HFFc6 (cell line): ENCODE measurements at regions not wholly inside any gene's neighbourhood (a gene's known extent, or its start where the extent isn't known, plus 50 kb on each side); places are given as distances from the start of the nearest gene placed in this dataset.

Source experiments
- DNase-seq: peaks from one replicate; pipeline ENCODE4 v3.0.0-alpha.2; 2018
- H3K27ac Mint-ChIP-seq: 2 replicates; pipeline ENCODE4 v1.8.0; 2020; ENCODE audit warnings: mild to moderate bottlenecking, mixed read lengths
- H3K27me3 Mint-ChIP-seq: 2 replicates; pipeline ENCODE4 v1.8.0; 2021; ENCODE audit warnings: mild to moderate bottlenecking, moderate library complexity, mixed read lengths; ENCODE audit not compliant: insufficient read depth
- H3K36me3 Mint-ChIP-seq: 2 replicates; pipeline ENCODE4 v1.8.0; 2021; ENCODE audit warnings: low read depth, mixed read lengths
- H3K4me1 Mint-ChIP-seq: 2 replicates; pipeline ENCODE4 v1.8.0; 2020; ENCODE audit warnings: low read depth, mixed read lengths
- H3K4me3 Mint-ChIP-seq: 2 replicates; pipeline ENCODE4 v1.8.0; 2020; ENCODE audit warnings: mild to moderate bottlenecking, moderate library complexity, mixed read lengths
- H3K9me3 Mint-ChIP-seq: 2 replicates; pipeline ENCODE4 v1.8.0; 2020; ENCODE audit warnings: mild to moderate bottlenecking, mixed read lengths
- TF ChIP-seq, protein P1 (sequence below): fragments of 200-600 bp; sonication (generic); IDR thresholded peaks from 2 replicates; pipeline ENCODE4 v1.5.0; 2021; ENCODE audit warnings: antibody characterized with exemption, mild to moderate bottlenecking

DNA sequence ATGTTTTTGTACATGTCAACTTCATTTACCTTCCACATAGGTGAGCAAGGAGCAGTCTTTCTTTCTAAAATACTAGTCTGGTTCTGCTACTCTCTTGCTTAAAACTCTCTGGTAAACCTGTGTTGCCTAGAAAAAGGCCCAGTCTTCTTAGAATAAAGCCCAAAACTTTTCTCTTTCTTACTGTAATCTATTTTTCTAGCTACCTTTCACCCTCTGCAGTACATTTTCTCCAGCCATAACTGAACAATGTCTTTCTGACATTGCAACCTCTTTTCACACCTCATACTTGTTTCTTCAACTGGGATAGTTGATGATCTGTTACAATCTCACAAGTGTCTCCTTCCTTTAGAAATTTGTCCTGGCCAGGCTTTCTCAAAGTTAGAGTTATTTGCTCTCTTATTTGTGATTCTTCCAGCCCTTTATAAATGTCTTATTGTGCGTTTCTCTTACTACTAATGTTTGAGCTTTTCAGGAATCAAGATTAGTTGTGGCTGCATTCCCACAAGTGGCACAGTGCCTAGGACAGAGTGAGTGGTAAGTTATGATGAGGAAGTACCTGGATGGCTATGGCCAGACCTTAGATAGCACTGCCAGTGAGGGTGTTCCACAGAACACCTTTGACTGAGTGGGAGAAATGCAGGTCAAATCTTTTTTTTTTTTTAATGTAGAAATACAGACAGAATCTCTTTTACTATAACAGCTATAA is 313.4 kb upstream of the SATB1 start:
- H3K27ac Mint-ChIP-seq: no peak overlapping the region
- no peak for DNase-seq
- H3K4me3 Mint-ChIP-seq: no peak overlapping the region
- no peaks in the 10 kb centered on the region for H3K4me1 Mint-ChIP-seq
- H3K27me3 Mint-ChIP-seq: no peaks in the 10 kb centered on the region
- peaks cover 12% of the 10 kb centered on the region for H3K9me3 Mint-ChIP-seq
- H3K36me3 Mint-ChIP-seq: no peaks in the 10 kb centered on the region
- TF ChIP-seq, protein P1, sequence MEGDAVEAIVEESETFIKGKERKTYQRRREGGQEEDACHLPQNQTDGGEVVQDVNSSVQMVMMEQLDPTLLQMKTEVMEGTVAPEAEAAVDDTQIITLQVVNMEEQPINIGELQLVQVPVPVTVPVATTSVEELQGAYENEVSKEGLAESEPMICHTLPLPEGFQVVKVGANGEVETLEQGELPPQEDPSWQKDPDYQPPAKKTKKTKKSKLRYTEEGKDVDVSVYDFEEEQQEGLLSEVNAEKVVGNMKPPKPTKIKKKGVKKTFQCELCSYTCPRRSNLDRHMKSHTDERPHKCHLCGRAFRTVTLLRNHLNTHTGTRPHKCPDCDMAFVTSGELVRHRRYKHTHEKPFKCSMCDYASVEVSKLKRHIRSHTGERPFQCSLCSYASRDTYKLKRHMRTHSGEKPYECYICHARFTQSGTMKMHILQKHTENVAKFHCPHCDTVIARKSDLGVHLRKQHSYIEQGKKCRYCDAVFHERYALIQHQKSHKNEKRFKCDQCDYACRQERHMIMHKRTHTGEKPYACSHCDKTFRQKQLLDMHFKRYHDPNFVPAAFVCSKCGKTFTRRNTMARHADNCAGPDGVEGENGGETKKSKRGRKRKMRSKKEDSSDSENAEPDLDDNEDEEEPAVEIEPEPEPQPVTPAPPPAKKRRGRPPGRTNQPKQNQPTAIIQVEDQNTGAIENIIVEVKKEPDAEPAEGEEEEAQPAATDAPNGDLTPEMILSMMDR: no peak

DNA sequence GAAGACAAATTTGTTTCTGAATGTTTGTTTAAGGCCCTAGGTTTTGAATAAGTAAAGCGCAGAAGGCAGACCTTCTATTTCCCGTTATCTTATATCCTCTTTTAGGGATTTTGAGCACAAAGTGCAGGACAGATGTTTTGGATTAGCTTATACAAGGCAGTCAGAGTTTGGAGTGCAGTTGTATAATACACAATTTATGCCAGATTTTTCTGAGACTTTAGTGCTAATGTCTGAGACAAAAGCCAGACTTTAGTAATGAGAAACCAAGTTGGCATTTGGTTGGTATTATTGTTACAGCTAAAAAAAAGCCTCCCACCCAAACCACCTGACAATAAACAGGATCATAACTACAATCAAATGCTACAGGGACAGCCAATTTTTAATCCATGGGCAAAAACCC is 309.9 kb upstream of the SATB1 start:
- H3K27ac Mint-ChIP-seq: no peak overlapping the region
- H3K36me3 Mint-ChIP-seq: no peaks in the 10 kb centered on the region
- H3K4me3 Mint-ChIP-seq: no peak overlapping the region
- no peaks in the 10 kb centered on the region for H3K4me1 Mint-ChIP-seq
- peaks cover 12% of the 10 kb centered on the region for H3K9me3 Mint-ChIP-seq
- TF ChIP-seq, protein P1: no peak
- DNase-seq: no peak
- H3K27me3 Mint-ChIP-seq: no peaks in the 10 kb centered on the region

DNA sequence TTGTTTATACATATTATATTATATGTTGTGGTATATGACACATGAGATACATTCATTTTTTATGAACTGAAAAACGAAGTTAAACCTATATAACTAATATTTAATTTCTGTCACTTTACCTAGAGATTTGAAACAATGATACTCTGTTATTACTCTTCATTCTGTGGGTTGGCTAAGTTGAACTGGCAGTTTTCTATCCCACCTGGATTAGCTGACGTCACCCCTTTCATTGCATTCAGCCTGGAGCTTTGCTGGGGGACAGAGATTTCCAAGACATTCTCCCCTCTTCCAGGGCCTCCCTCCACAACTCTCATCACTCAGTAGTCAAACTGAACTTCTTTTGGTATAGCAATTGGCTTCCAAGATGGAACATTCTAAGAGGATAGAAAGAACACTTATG is 309.2 kb upstream of the SATB1 start:
- Mint-ChIP-seq H3K9me3 (peaks cover 18% of the 10 kb centered on the region), H3K27ac (no peak overlapping the region), H3K4me1 (no peaks in the 10 kb centered on the region), H3K36me3 (no peaks in the 10 kb centered on the region), H3K27me3 (no peaks in the 10 kb centered on the region), H3K4me3 (no peak overlapping the region)
- DNase-seq: no peak
- TF ChIP-seq, protein P1: no peak

DNA sequence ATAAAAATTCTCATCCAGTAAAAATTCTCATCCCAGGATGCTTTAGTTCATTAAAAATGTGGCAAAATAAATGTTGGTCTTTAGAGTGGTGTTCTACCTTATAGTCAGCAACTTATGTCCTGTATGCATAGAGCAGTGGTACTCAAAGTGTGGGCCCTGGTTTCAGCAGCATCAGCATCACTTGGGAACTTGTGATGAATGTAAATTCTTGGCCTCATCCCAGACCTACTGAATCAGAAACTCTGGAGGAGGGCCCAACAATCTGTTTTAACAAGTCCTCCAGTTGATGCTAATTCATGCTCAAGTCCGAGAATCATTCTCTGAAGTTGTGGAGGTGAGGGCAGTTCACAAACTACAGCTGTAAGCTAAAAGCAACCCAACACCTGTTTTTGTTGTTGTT is 307.3 kb upstream of the SATB1 start:
- no peaks in the 10 kb centered on the region for H3K27me3 Mint-ChIP-seq
- no peaks in the 10 kb centered on the region; the same call in 1 of the 2 replicates for H3K36me3 Mint-ChIP-seq
- H3K4me1 Mint-ChIP-seq: no peaks in the 10 kb centered on the region
- no peak overlapping the region for H3K27ac Mint-ChIP-seq
- peaks cover 22% of the 10 kb centered on the region for H3K9me3 Mint-ChIP-seq
- DNase-seq: no peak
- H3K4me3 Mint-ChIP-seq: no peak overlapping the region
- TF ChIP-seq, protein P1: no peak

DNA sequence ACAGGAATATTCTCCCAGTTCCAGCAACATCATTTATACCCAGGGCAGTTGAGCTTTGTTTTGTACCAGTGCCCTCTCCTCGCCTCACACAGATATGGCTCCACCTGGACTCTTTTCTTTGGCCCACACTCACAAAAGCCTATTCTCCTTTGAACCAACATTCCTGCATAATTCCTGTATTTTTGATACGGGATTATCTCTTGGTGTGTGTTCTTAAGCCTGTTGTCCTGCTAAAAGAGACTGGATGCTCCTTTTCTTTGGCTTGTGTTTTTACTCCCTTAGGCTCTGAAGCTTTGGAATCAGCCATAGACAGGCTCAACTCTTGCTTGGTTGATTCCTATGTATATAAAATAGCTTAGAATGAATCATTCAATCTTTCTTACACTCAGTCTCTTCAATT is 305.4 kb upstream of the SATB1 start:
- TF ChIP-seq, protein P1: no peak
- Mint-ChIP-seq H3K36me3 (no peaks in the 10 kb centered on the region; the same call in 1 of the 2 replicates), H3K27ac (no peak overlapping the region), H3K27me3 (no peaks in the 10 kb centered on the region), H3K9me3 (peaks cover 26% of the 10 kb centered on the region), H3K4me3 (no peak overlapping the region), H3K4me1 (no peaks in the 10 kb centered on the region)
- DNase-seq: no peak
